ENCODE measurements at regions not wholly inside any gene's neighbourhood (a gene's known extent, or its start where the extent isn't known, plus 50 kb on each side); places are given as distances from the start of the nearest gene placed in this dataset.

GRCh38 chr2:5932556-5933469 is 240.6 kb downstream of the SOX11 start:
- Mint-ChIP-seq H3K27me3 (ENCODE audit: insufficient read depth, unreplicated experiment) (no peaks in the 10 kb centered on the region), H3K27ac (ENCODE audit: low read depth, unreplicated experiment) (no peak overlapping the region), H3K4me3 (ENCODE audit: unreplicated experiment) (peak overlapping the region; percentile 21), H3K36me3 (ENCODE audit: insufficient read depth, unreplicated experiment) (peaks cover 4% of the 10 kb centered on the region), H3K9me3 (ENCODE audit: unreplicated experiment) (peaks cover 7% of the 10 kb centered on the region), H3K4me1 (ENCODE audit: insufficient read depth, unreplicated experiment) (no peaks in the 10 kb centered on the region)
- CTCF ChIA-PET = interaction anchor here (0.6 to 1.1 kb wide), 2 partner anchors 12 to 363 kb away, joined by 4 to 5 read pairs; no protein-coding TSS in a partner anchor
- intact Hi-C loops (cut with micrococcal nuclease) = loop anchor here (2.0 kb wide), 1 partner anchor 840 kb away; no protein-coding TSS in a partner anchor
- TF ChIP-seq, protein P1, sequence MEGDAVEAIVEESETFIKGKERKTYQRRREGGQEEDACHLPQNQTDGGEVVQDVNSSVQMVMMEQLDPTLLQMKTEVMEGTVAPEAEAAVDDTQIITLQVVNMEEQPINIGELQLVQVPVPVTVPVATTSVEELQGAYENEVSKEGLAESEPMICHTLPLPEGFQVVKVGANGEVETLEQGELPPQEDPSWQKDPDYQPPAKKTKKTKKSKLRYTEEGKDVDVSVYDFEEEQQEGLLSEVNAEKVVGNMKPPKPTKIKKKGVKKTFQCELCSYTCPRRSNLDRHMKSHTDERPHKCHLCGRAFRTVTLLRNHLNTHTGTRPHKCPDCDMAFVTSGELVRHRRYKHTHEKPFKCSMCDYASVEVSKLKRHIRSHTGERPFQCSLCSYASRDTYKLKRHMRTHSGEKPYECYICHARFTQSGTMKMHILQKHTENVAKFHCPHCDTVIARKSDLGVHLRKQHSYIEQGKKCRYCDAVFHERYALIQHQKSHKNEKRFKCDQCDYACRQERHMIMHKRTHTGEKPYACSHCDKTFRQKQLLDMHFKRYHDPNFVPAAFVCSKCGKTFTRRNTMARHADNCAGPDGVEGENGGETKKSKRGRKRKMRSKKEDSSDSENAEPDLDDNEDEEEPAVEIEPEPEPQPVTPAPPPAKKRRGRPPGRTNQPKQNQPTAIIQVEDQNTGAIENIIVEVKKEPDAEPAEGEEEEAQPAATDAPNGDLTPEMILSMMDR (IDR thresholded peaks at IDR 0.05; ENCODE audit: unreplicated experiment) = no peak
- DNase-seq (ENCODE audit: unreplicated experiment) = no peak
- BruUV-seq (replicated peaks) = no TSS peak
- POLR2A ChIA-PET = no interaction called here

DNA sequence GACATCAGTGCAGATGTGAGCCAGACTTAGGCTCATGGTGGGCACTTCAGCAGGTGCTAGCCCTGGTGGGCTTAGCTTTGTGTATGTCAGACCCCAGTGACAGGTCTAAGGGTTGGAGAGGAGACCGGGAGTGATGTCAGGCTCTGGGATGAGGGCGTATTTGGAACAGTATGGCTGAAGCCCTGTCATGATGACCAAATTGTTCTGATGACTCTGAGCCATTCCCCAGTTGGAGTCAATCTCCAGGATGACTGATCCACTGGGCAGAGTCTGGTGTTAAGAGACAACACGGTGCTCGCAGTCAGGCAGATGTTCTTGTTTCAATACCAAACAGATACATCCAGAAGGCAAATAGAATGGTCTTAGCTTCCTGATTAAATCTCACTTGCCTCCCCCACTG is 241.5 kb downstream of the SOX11 start:
- ChIA-PET POLR2A (no interaction called here), CTCF (interaction anchor here (0.6 to 1.1 kb wide), 4 partner anchors 11 to 510 kb away, joined by 3 to 5 read pairs (median 4); no protein-coding TSS in a partner anchor)
- no peaks in the 10 kb centered on the region for H3K27me3 Mint-ChIP-seq (ENCODE audit: insufficient read depth, unreplicated experiment)
- intact Hi-C loops (cut with micrococcal nuclease) = loop anchor here (2.0 kb wide), 1 partner anchor 839 kb away; no protein-coding TSS in a partner anchor
- H3K9me3 Mint-ChIP-seq (ENCODE audit: unreplicated experiment) = peaks cover 7% of the 10 kb centered on the region
- H3K4me3 Mint-ChIP-seq (ENCODE audit: unreplicated experiment) = no peak overlapping the region
- BruUV-seq (replicated peaks) = no TSS peak
- TF ChIP-seq, protein P1 (IDR thresholded peaks at IDR 0.05; ENCODE audit: unreplicated experiment) = no peak
- H3K27ac Mint-ChIP-seq (ENCODE audit: low read depth, unreplicated experiment) = no peak overlapping the region
- DNase-seq (ENCODE audit: unreplicated experiment) = no peak
- H3K36me3 Mint-ChIP-seq (ENCODE audit: insufficient read depth, unreplicated experiment) = peaks cover 4% of the 10 kb centered on the region
- H3K4me1 Mint-ChIP-seq (ENCODE audit: insufficient read depth, unreplicated experiment) = no peaks in the 10 kb centered on the region

- Mint-ChIP-seq H3K9me3 (ENCODE audit: unreplicated experiment) (no peaks in the 10 kb centered on the region), H3K4me3 (ENCODE audit: unreplicated experiment) (no peak overlapping the region), H3K27ac (ENCODE audit: low read depth, unreplicated experiment) (no peak overlapping the region), H3K36me3 (ENCODE audit: insufficient read depth, unreplicated experiment) (peaks cover 4% of the 10 kb centered on the region), H3K4me1 (ENCODE audit: insufficient read depth, unreplicated experiment) (no peaks in the 10 kb centered on the region), H3K27me3 (ENCODE audit: insufficient read depth, unreplicated experiment) (no peaks in the 10 kb centered on the region)
- no peak for DNase-seq (ENCODE audit: unreplicated experiment)
- POLR2A ChIA-PET = no interaction called here
- no TSS peak for BruUV-seq (replicated peaks)
- TF ChIP-seq, protein P1 (IDR thresholded peaks at IDR 0.05; ENCODE audit: unreplicated experiment) = no peak
- intact Hi-C loops (cut with micrococcal nuclease) = no loop called here
- CTCF ChIA-PET = no interaction called here
Measured at GRCh38 chr2:5937321-5937720, 245.1 kb downstream of the SOX11 start.

GRCh38 chr2:5937851-5938565 is 245.8 kb downstream of the SOX11 start:
- H3K27ac Mint-ChIP-seq (ENCODE audit: low read depth, unreplicated experiment) = no peak overlapping the region
- ChIA-PET CTCF (interaction anchor here (0.5 kb wide), 1 partner anchor 14 kb away, joined by 5 read pairs; no protein-coding TSS in a partner anchor), POLR2A (no interaction called here)
- intact Hi-C loops (cut with micrococcal nuclease) = no loop called here
- peaks cover 4% of the 10 kb centered on the region for H3K36me3 Mint-ChIP-seq (ENCODE audit: insufficient read depth, unreplicated experiment)
- TF ChIP-seq, protein P1 (IDR thresholded peaks at IDR 0.05; ENCODE audit: unreplicated experiment) = no peak
- no peaks in the 10 kb centered on the region for H3K4me1 Mint-ChIP-seq (ENCODE audit: insufficient read depth, unreplicated experiment)
- no TSS peak for BruUV-seq (replicated peaks)
- H3K27me3 Mint-ChIP-seq (ENCODE audit: insufficient read depth, unreplicated experiment) = no peaks in the 10 kb centered on the region
- DNase-seq (ENCODE audit: unreplicated experiment) = no peak
- no peaks in the 10 kb centered on the region for H3K9me3 Mint-ChIP-seq (ENCODE audit: unreplicated experiment)
- no peak overlapping the region for H3K4me3 Mint-ChIP-seq (ENCODE audit: unreplicated experiment)

Measured in MCF 10A (cell line).